PC-9 (cell line): ENCODE measurements at regions not wholly inside any gene's neighbourhood (a gene's known extent, or its start where the extent isn't known, plus 50 kb on each side); places are given as distances from the start of the nearest gene placed in this dataset.

Experiments
- BruUV-seq: library from RNA; stranded (reverse); fragments of 400-500 nt; replicated peaks from 2 replicates; lab custom pipeline; 2021; lab: Mats Ljungman, UMichigan
- CTCF ChIA-PET: fragments of 300-600 bp; sonication (Branson Sonifier 250); formaldehyde crosslinking; loops from one replicate; lab custom pipeline; 2022; ENCODE audit warnings: antibody characterized with exemption; lab: Charles Lee
- POLR2A ChIA-PET: fragments of 300-600 bp; sonication (Branson Sonifier 250); formaldehyde crosslinking; loops from one replicate; lab custom pipeline; 2022; ENCODE audit warnings: antibody characterized with exemption; ENCODE audit not compliant: unreplicated experiment; lab: Charles Lee
- DNase-seq, 2 experiments: peaks; one replicate each; pipeline versions ENCODE4 v3.0.0 to v3.0.0-alpha.2; 2015 to 2022; ENCODE audit warnings: mixed read lengths in 1 of 2
- H2AFZ ChIP-seq: fragments of 200-600 bp; sonication (generic); 2 replicates; pipeline ENCODE4 v1.8.1; 2017; ENCODE audit warnings: antibody characterized with exemption
- H3F3A ChIP-seq: fragments of 200-600 bp; sonication (generic); 2 replicates; pipeline ENCODE4 v1.8.1; 2017; ENCODE audit warnings: antibody characterized with exemption, mild to moderate bottlenecking, low read depth; ENCODE audit not compliant: insufficient read depth
- H3K27ac ChIP-seq: fragments of 200-600 bp; sonication (generic); 2 replicates; pipeline ENCODE4 v1.6.1; 2016; ENCODE audit warnings: mixed run types
- H3K27me3 ChIP-seq: fragments of 200-600 bp; sonication (generic); 2 replicates; pipeline ENCODE4 v1.6.1; 2016; ENCODE audit warnings: low read depth, mixed run types; ENCODE audit not compliant: insufficient read depth
- H3K36me3 ChIP-seq: fragments of 200-600 bp; sonication (generic); 2 replicates; pipeline ENCODE4 v1.6.1; 2016; ENCODE audit warnings: low read depth, mixed run types
- H3K4me1 ChIP-seq: fragments of 200-600 bp; sonication (generic); replicated peaks from 2 replicates; pipeline ENCODE4 v1.6.1; 2016; ENCODE audit warnings: mixed run types; ENCODE audit not compliant: insufficient read depth
- H3K4me2 ChIP-seq: fragments of 200-600 bp; sonication (generic); 2 replicates; pipeline ENCODE4 v1.6.1; 2017; ENCODE audit warnings: mixed run types
- H3K4me3 ChIP-seq: fragments of 200-600 bp; sonication (generic); 2 replicates; pipeline ENCODE4 v1.6.1; 2016; ENCODE audit warnings: mixed run types
- H3K79me2 ChIP-seq: fragments of 200-600 bp; sonication (generic); 2 replicates; pipeline ENCODE4 v1.6.1; 2017; ENCODE audit warnings: low read depth, mixed run types
- H3K9me2 ChIP-seq: fragments of 200-600 bp; sonication (generic); 2 replicates; pipeline ENCODE4 v1.8.1; 2017; ENCODE audit warnings: mild to moderate bottlenecking; ENCODE audit not compliant: insufficient read depth
- H3K9me3 ChIP-seq: fragments of 200-600 bp; sonication (generic); 2 replicates; pipeline ENCODE4 v1.8.1; 2016; ENCODE audit warnings: low read depth; ENCODE audit not compliant: insufficient read depth
- H4K20me1 ChIP-seq: fragments of 200-600 bp; sonication (generic); 2 replicates; pipeline ENCODE4 v1.8.1; 2017; ENCODE audit not compliant: insufficient read depth
- EZH2 ChIP-seq: fragments of 200-600 bp; sonication (generic); IDR thresholded peaks from 2 replicates; pipeline ENCODE4 v1.8.0; 2017; ENCODE audit warnings: antibody characterized with exemption, low read depth
- intact Hi-C: fragments of 100-400 bp; cut with micrococcal nuclease; formaldehyde crosslinking; loops from one replicate; pipeline ENCODE4 v1.10.0; 2022; ENCODE audit not compliant: unreplicated experiment
- TF ChIP-seq, protein P1 (sequence below): fragments of 200-600 bp; sonication (generic); conservative IDR thresholded peaks from 2 replicates; pipeline ENCODE4 v1.6.1; 2017; ENCODE audit warnings: mixed run types, antibody characterized with exemption, mild to moderate bottlenecking, moderate library complexity

DNA sequence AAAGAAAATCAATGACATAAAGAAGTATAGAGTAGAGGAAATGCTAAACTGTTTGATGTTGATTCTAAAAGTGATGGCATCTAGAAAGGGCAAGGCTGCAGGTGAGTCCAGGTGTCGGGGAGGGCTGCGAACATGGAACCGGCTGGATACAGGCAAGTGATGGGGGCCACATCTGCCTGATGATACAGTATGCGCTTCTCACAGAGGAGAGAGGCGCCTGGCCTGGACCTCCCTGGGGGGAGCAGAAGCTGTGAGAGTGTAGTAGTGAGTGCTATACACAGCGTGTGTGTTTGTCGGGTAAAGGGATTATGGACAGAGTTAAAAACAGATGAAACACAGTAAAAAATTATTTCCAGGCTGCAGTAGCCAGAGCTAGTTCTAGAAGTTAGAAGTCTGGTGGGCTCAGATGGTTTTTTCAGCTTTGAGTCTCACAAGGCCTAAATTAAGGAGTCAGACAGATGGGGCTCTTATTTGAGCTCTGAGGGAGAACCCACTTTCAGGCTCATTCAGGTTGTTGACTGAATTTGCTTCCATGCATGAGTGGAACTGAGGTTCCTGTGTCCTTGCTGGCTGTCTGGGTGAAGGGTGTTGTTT, 195.8 kb upstream of the ARG1 start:
- no peak overlapping the region for H3K27ac ChIP-seq
- no peak for DNase-seq
- H3K79me2 ChIP-seq = no peaks in the 10 kb centered on the region
- no peaks in the 10 kb centered on the region for H3K27me3 ChIP-seq
- no peak overlapping the region for H3K4me3 ChIP-seq
- H4K20me1 ChIP-seq = no peaks in the 10 kb centered on the region
- ChIA-PET CTCF (no interaction called here), POLR2A (no interaction called here)
- TF ChIP-seq EZH2 = no peak
- TF ChIP-seq, protein P1, sequence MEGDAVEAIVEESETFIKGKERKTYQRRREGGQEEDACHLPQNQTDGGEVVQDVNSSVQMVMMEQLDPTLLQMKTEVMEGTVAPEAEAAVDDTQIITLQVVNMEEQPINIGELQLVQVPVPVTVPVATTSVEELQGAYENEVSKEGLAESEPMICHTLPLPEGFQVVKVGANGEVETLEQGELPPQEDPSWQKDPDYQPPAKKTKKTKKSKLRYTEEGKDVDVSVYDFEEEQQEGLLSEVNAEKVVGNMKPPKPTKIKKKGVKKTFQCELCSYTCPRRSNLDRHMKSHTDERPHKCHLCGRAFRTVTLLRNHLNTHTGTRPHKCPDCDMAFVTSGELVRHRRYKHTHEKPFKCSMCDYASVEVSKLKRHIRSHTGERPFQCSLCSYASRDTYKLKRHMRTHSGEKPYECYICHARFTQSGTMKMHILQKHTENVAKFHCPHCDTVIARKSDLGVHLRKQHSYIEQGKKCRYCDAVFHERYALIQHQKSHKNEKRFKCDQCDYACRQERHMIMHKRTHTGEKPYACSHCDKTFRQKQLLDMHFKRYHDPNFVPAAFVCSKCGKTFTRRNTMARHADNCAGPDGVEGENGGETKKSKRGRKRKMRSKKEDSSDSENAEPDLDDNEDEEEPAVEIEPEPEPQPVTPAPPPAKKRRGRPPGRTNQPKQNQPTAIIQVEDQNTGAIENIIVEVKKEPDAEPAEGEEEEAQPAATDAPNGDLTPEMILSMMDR = no peak
- intact Hi-C loops = no loop called here
- no peak overlapping the region for H2AFZ ChIP-seq
- H3K9me3 ChIP-seq = no peaks in the 10 kb centered on the region
- H3K9me2 ChIP-seq = no peaks in the 10 kb centered on the region
- BruUV-seq = no TSS peak
- H3K36me3 ChIP-seq = no peaks in the 10 kb centered on the region
- H3F3A ChIP-seq = no peaks in the 10 kb centered on the region
- no peak overlapping the region for H3K4me2 ChIP-seq
- H3K4me1 ChIP-seq = no peaks in the 10 kb centered on the region

DNA sequence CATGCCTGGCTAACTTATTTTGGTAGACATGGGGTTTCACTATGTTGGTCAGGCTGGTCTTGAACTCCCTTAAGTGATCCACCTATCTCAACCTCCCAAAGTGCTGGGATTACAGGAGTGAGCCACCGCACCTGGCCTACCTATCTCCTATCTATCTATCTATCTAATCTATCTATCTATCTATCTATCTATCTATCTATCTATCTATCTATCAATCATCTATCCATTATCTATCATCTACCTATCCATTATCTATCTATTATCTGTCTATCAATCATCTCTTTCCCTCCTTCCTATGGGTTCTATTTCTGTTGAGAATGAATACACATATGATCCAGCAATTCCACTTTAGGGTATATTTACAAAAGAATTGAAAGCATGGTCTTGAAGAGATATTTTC, 194.2 kb upstream of the ARG1 start:
- no peak for DNase-seq
- Histone ChIP-seq H3K9me3 (no peaks in the 10 kb centered on the region), H3K4me1 (no peaks in the 10 kb centered on the region), H3K4me3 (no peak overlapping the region), H3K27me3 (no peaks in the 10 kb centered on the region), H3F3A (no peaks in the 10 kb centered on the region), H3K9me2 (no peaks in the 10 kb centered on the region), H2AFZ (no peak overlapping the region), H3K4me2 (no peak overlapping the region), H3K36me3 (no peaks in the 10 kb centered on the region), H4K20me1 (no peaks in the 10 kb centered on the region), H3K27ac (no peak overlapping the region), H3K79me2 (no peaks in the 10 kb centered on the region)
- no TSS peak for BruUV-seq
- no peak for TF ChIP-seq EZH2
- TF ChIP-seq, protein P1 = no peak
- intact Hi-C loops = no loop called here
- ChIA-PET POLR2A (no interaction called here), CTCF (no interaction called here)

DNA sequence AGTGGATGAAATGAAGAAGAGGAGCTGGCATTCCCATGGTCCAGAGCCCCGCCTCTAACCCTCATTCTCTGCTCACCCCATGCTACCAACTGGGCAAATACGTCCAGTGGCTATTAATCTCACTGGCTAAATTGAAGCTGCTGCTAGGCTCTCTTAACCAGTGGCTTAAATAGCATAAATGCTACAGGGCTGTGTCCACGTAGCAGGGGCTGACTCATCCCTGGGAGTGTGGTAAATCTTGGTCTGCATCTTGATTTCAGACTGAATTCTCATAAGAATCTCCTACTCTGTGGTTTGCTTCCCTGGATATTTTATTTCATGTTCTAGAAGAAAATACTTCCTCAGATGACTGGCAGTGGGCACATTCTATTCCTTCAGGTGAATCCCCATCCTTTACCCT, 193.1 kb upstream of the ARG1 start:
- H2AFZ ChIP-seq = no peak overlapping the region
- intact Hi-C loops = no loop called here
- DNase-seq = peak in 1 of 2 experiments; percentile 5
- no peaks in the 10 kb centered on the region for H3K4me1 ChIP-seq
- no TSS peak for BruUV-seq
- no peaks in the 10 kb centered on the region for H3K9me3 ChIP-seq
- H3K36me3 ChIP-seq = no peaks in the 10 kb centered on the region
- POLR2A ChIA-PET = no interaction called here
- no peaks in the 10 kb centered on the region for H3K79me2 ChIP-seq
- CTCF ChIA-PET = no interaction called here
- TF ChIP-seq, protein P1 = no peak
- no peak for TF ChIP-seq EZH2
- H3K9me2 ChIP-seq = no peaks in the 10 kb centered on the region
- H3F3A ChIP-seq = no peaks in the 10 kb centered on the region
- no peak overlapping the region for H3K4me3 ChIP-seq
- no peak overlapping the region for H3K27ac ChIP-seq
- no peaks in the 10 kb centered on the region for H4K20me1 ChIP-seq
- no peak overlapping the region for H3K4me2 ChIP-seq
- H3K27me3 ChIP-seq = no peaks in the 10 kb centered on the region
